WI38 (cell line): ENCODE measurements at regions not wholly inside any gene's neighbourhood (a gene's known extent, or its start where the extent isn't known, plus 50 kb on each side); places are given as distances from the start of the nearest gene placed in this dataset.

Experiments
- H3K4me3 ChIP-seq: 2 replicates; pipeline ENCODE4 v1.5.1; 2011; ENCODE audit warnings: low read depth, mild to moderate bottlenecking, control low read depth, low read length
- TF ChIP-seq, protein P1 (sequence below): IDR thresholded peaks from 2 replicates; pipeline ENCODE4 v1.5.1; 2012; ENCODE audit warnings: low read depth, mild to moderate bottlenecking, control low read depth, low read length

DNA sequence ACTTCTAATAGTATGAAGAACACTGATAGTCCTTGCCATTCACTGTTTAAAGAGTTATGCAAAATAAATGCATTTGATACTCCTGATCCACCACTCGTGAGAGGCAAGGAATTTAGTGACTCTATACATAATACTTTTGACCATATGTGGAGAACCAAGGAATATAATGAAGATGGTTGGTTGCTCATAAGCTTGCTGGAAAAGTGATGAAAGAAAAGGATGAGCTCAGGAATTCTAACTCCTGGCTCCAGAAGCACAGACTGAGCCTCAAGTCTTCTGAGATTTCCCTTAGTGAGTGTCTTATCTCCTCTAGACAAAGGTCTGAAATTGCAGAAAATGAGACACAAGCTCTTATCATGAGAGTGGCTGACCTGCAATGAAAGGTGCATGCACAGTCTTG is 57.1 kb upstream of the KRAS start:
- TF ChIP-seq, protein P1, sequence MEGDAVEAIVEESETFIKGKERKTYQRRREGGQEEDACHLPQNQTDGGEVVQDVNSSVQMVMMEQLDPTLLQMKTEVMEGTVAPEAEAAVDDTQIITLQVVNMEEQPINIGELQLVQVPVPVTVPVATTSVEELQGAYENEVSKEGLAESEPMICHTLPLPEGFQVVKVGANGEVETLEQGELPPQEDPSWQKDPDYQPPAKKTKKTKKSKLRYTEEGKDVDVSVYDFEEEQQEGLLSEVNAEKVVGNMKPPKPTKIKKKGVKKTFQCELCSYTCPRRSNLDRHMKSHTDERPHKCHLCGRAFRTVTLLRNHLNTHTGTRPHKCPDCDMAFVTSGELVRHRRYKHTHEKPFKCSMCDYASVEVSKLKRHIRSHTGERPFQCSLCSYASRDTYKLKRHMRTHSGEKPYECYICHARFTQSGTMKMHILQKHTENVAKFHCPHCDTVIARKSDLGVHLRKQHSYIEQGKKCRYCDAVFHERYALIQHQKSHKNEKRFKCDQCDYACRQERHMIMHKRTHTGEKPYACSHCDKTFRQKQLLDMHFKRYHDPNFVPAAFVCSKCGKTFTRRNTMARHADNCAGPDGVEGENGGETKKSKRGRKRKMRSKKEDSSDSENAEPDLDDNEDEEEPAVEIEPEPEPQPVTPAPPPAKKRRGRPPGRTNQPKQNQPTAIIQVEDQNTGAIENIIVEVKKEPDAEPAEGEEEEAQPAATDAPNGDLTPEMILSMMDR = no peak
- H3K4me3 ChIP-seq = no peak overlapping the region

DNA sequence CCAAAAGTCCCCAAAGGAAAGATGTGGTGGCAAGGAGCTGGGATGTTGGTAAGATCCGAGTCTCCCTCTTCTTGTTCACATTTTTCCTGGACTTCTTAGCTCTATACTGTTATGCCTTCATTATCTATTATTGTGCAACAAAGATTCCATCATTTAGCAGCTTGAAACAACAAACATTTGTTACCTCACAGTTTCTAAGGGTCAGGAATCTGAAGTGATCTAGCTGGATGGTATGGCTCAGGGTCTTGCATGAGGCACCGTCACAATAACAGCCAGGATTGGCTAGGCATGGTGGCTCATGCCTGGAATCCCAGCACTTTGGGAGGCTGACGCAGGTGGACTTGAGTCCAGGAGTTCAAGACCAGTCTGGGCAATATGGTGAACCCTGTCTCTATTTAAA is 51.1 kb upstream of the KRAS start:
- TF ChIP-seq, protein P1 = no peak
- no peak overlapping the region for H3K4me3 ChIP-seq
